ENCODE measurements at regions not wholly inside any gene's neighbourhood (a gene's known extent, or its start where the extent isn't known, plus 50 kb on each side); places are given as distances from the start of the nearest gene placed in this dataset.

GRCh38 chr6:141095308-141095707, 1037.4 kb upstream of the GJE1 start:
- no peak for DNase-seq (ENCODE audit: low spot score)
- in situ Hi-C loops (cut with MboI; ENCODE audit: low pct_unique_long_range_greater_than_20kb, low sequenced_read_pairs, unreplicated experiment) = no loop called here
- TF ChIP-seq CTCF (IDR thresholded peaks at IDR 0.05; ENCODE audit: extremely low read depth, insufficient read depth, missing control alignments) = no peak

- in situ Hi-C loops (cut with MboI; ENCODE audit: low pct_unique_long_range_greater_than_20kb, low sequenced_read_pairs, unreplicated experiment) = no loop called here
- TF ChIP-seq CTCF (IDR thresholded peaks at IDR 0.05; ENCODE audit: extremely low read depth, insufficient read depth, missing control alignments) = no peak
Measured at GRCh38 chr6:141088171-141088570, 1044.6 kb upstream of the GJE1 start.

GRCh38 chr6:141077355-141078333, 1055.1 kb upstream of the GJE1 start:
- in situ Hi-C loops (cut with MboI; ENCODE audit: low pct_unique_long_range_greater_than_20kb, low sequenced_read_pairs, unreplicated experiment) = no loop called here
- peak; percentile 35 for TF ChIP-seq CTCF (IDR thresholded peaks at IDR 0.05; ENCODE audit: extremely low read depth, insufficient read depth, missing control alignments)
- peak; percentile 6 for DNase-seq (ENCODE audit: low spot score)

More at GRCh38 chr6:141088171-141088570, 1044.6 kb upstream of the GJE1 start:
- no peak for DNase-seq (ENCODE audit: low spot score)

GRCh38 chr6:141057761-141058160, 1075.0 kb upstream of the GJE1 start:
- in situ Hi-C loops (cut with MboI; ENCODE audit: low pct_unique_long_range_greater_than_20kb, low sequenced_read_pairs, unreplicated experiment) = no loop called here
- no peak for DNase-seq (ENCODE audit: low spot score)
- no peak for TF ChIP-seq CTCF (IDR thresholded peaks at IDR 0.05; ENCODE audit: extremely low read depth, insufficient read depth, missing control alignments)

- in situ Hi-C loops (cut with MboI; ENCODE audit: low pct_unique_long_range_greater_than_20kb, low sequenced_read_pairs, unreplicated experiment) = no loop called here
- no peak for DNase-seq (ENCODE audit: low spot score)
- no peak for TF ChIP-seq CTCF (IDR thresholded peaks at IDR 0.05; ENCODE audit: extremely low read depth, insufficient read depth, missing control alignments)
Measured at GRCh38 chr6:141056945-141057625, 1075.6 kb upstream of the GJE1 start.

- no peak for TF ChIP-seq CTCF (IDR thresholded peaks at IDR 0.05; ENCODE audit: extremely low read depth, insufficient read depth, missing control alignments)
- in situ Hi-C loops (cut with MboI; ENCODE audit: low pct_unique_long_range_greater_than_20kb, low sequenced_read_pairs, unreplicated experiment) = no loop called here
- no peak for DNase-seq (ENCODE audit: low spot score)
Measured at GRCh38 chr6:141050471-141050870, 1082.3 kb upstream of the GJE1 start.
